Thymus (tissue), 11 donors: ENCODE measurements at regions not wholly inside any gene's neighbourhood (a gene's known extent, or its start where the extent isn't known, plus 50 kb on each side); places are given as distances from the start of the nearest gene placed in this dataset.

Source experiments
- DNase-seq, 9 donors: peaks; one replicate each; pipeline ENCODE4 v3.0.0-alpha.2; 2013; ENCODE audit warnings: low spot score in 9 of 9, low read depth in 6 of 9, missing footprints in 1 of 9
- H3K27ac ChIP-seq, 2 donors: one replicate each; pipeline ENCODE4 v1.5.1; 2013; ENCODE audit warnings: control low read depth in 1 of 2, low read depth in 1 of 2, low read length in 1 of 2, mild to moderate bottlenecking in 1 of 2, moderate library complexity in 1 of 2
- H3K27me3 ChIP-seq, 2 donors: one replicate each; pipeline ENCODE4 v1.5.1; 2013; ENCODE audit warnings: low read length in 1 of 2; ENCODE audit not compliant: control insufficient read depth in 2 of 2, insufficient read depth in 1 of 2
- H3K36me3 ChIP-seq, 2 donors: one replicate each; pipeline ENCODE4 v1.5.1; 2013; ENCODE audit warnings: low read length in 1 of 2, mild to moderate bottlenecking in 1 of 2, moderate library complexity in 1 of 2; ENCODE audit not compliant: control insufficient read depth in 2 of 2, insufficient read depth in 2 of 2
- H3K4me1 ChIP-seq, 2 donors: one replicate each; pipeline ENCODE4 v1.5.1; 2013; ENCODE audit warnings: low read length in 2 of 2; ENCODE audit not compliant: control insufficient read depth in 2 of 2, insufficient read depth in 2 of 2
- H3K4me3 ChIP-seq, 2 donors: one replicate each; pipeline ENCODE4 v1.5.1; 2013; ENCODE audit warnings: low read length in 2 of 2, control low read depth in 1 of 2, mild to moderate bottlenecking in 1 of 2
- H3K9me3 ChIP-seq, 2 donors: one replicate each; pipeline ENCODE4 v1.5.1; 2013; ENCODE audit warnings: low read length in 1 of 2, mild to moderate bottlenecking in 1 of 2; ENCODE audit not compliant: control insufficient read depth in 2 of 2, insufficient read depth in 1 of 2
- WGBS: extraction: QIAGEN DNeasy Blood & Tissue Kit; methylation state at CpG from one replicate; pipeline ENCODE4 v1.1.7; 2013; 5-methylcytosine and 5-hydroxymethylcytosine counted together
- donor health status: healthy.

- Histone ChIP-seq H3K4me3 (no peak overlapping the region), H3K27ac (no peak overlapping the region), H3K9me3 (no peaks in the 10 kb centered on the region), H3K27me3 (no peaks in the 10 kb centered on the region), H3K4me1 (no peaks in the 10 kb centered on the region), H3K36me3 (no peaks in the 10 kb centered on the region)
- 58% methylated on average over 2 of the region's 2 CpGs for WGBS
- no peak for DNase-seq
Observed at GRCh38 chr20:12594410-12595088, 414.2 kb upstream of the SPTLC3 start.

GRCh38 chr20:12595841-12596240 is 412.9 kb upstream of the SPTLC3 start:
- Histone ChIP-seq H3K4me1 (no peaks in the 10 kb centered on the region), H3K36me3 (no peaks in the 10 kb centered on the region), H3K27me3 (no peaks in the 10 kb centered on the region), H3K9me3 (no peaks in the 10 kb centered on the region), H3K27ac (no peak overlapping the region), H3K4me3 (no peak overlapping the region)
- 80% methylated on average over 2 of the region's 2 CpGs for WGBS
- DNase-seq, result no peak

GRCh38 chr20:12596863-12597262 is 411.9 kb upstream of the SPTLC3 start:
- Histone ChIP-seq H3K4me1 (no peaks in the 10 kb centered on the region), H3K27ac (no peak overlapping the region), H3K9me3 (no peaks in the 10 kb centered on the region), H3K36me3 (no peaks in the 10 kb centered on the region), H3K4me3 (no peak overlapping the region), H3K27me3 (no peaks in the 10 kb centered on the region)
- DNase-seq, result no peak
- WGBS, result 61% methylated on average over 2 of the region's 2 CpGs

- DNase-seq, result no peak
- Histone ChIP-seq H3K27me3 (no peaks in the 10 kb centered on the region), H3K9me3 (no peaks in the 10 kb centered on the region), H3K36me3 (no peaks in the 10 kb centered on the region), H3K4me3 (no peak overlapping the region), H3K27ac (no peak overlapping the region), H3K4me1 (no peaks in the 10 kb centered on the region)
- WGBS, result 24% methylated on average over 3 of the region's 3 CpGs
Observed at GRCh38 chr20:12597551-12597950, 411.2 kb upstream of the SPTLC3 start.

GRCh38 chr20:12598894-12599293 is 409.9 kb upstream of the SPTLC3 start:
- DNase-seq, result no peak
- 88% methylated on average over 3 of the region's 3 CpGs for WGBS
- no peak overlapping the region for H3K27ac ChIP-seq
- H3K36me3 ChIP-seq, result no peaks in the 10 kb centered on the region
- H3K4me1 ChIP-seq, result no peaks in the 10 kb centered on the region
- no peak overlapping the region for H3K4me3 ChIP-seq
- H3K27me3 ChIP-seq, result no peaks in the 10 kb centered on the region
- H3K9me3 ChIP-seq, result no peaks in the 10 kb centered on the region

GRCh38 chr20:12599494-12599893 is 409.3 kb upstream of the SPTLC3 start:
- Histone ChIP-seq H3K27me3 (no peaks in the 10 kb centered on the region), H3K4me1 (no peaks in the 10 kb centered on the region), H3K36me3 (no peaks in the 10 kb centered on the region), H3K4me3 (no peak overlapping the region), H3K27ac (no peak overlapping the region), H3K9me3 (no peaks in the 10 kb centered on the region)
- DNase-seq, result no peak

- H3K9me3 ChIP-seq, result no peaks in the 10 kb centered on the region
- no peak for DNase-seq
- WGBS, result 93% methylated on average over 2 of the region's 2 CpGs
- H3K36me3 ChIP-seq, result no peaks in the 10 kb centered on the region
- H3K27me3 ChIP-seq, result no peaks in the 10 kb centered on the region
- H3K4me3 ChIP-seq, result no peak overlapping the region
- H3K4me1 ChIP-seq, result no peaks in the 10 kb centered on the region
- H3K27ac ChIP-seq, result no peak overlapping the region
Observed at GRCh38 chr20:12605751-12606150, 403.0 kb upstream of the SPTLC3 start.

- no peak for DNase-seq
- H3K27me3 ChIP-seq, result no peaks in the 10 kb centered on the region
- no peaks in the 10 kb centered on the region for H3K9me3 ChIP-seq
- no peaks in the 10 kb centered on the region for H3K36me3 ChIP-seq
- no peak overlapping the region for H3K27ac ChIP-seq
- H3K4me3 ChIP-seq, result no peak overlapping the region
- H3K4me1 ChIP-seq, result no peaks in the 10 kb centered on the region
- WGBS, result 21% methylated on average over 1 of the region's 1 CpG
Observed at GRCh38 chr20:12610871-12611270, 397.9 kb upstream of the SPTLC3 start.

- DNase-seq, result no peak
- Histone ChIP-seq H3K27ac (no peak overlapping the region), H3K4me3 (no peak overlapping the region), H3K36me3 (no peaks in the 10 kb centered on the region), H3K27me3 (no peaks in the 10 kb centered on the region), H3K4me1 (no peaks in the 10 kb centered on the region), H3K9me3 (peaks cover 0 to 17% of the 10 kb centered on the region in 2 donors)
- WGBS, result 85% methylated on average over 1 of the region's 1 CpG
Observed at GRCh38 chr20:12614764-12615163, 394.0 kb upstream of the SPTLC3 start.

GRCh38 chr20:12617076-12617475 is 391.7 kb upstream of the SPTLC3 start:
- no peaks in the 10 kb centered on the region for H3K27me3 ChIP-seq
- no peak overlapping the region for H3K4me3 ChIP-seq
- no peaks in the 10 kb centered on the region for H3K36me3 ChIP-seq
- 92% methylated on average over 5 of the region's 5 CpGs for WGBS
- peaks cover 0 to 17% of the 10 kb centered on the region in 2 donors for H3K9me3 ChIP-seq
- H3K27ac ChIP-seq, result no peak overlapping the region
- H3K4me1 ChIP-seq, result no peaks in the 10 kb centered on the region
- no peak for DNase-seq
